Astrocyte (in vitro differentiated cells and primary cell): ENCODE measurements at regions not wholly inside any gene's neighbourhood (a gene's known extent, or its start where the extent isn't known, plus 50 kb on each side); places are given as distances from the start of the nearest gene placed in this dataset.

Source experiments
- DNase-seq: peaks from one replicate; pipeline ENCODE4 v3.0.0-alpha.2; 2010; ENCODE audit warnings: low read depth
- FAIRE-seq: peaks from 2 replicates; lab custom pipeline; 2011; peaks lifted over from hg19 to GRCh38; lab: Jason Lieb, UNC
- H2AFZ ChIP-seq: 2 replicates; pipeline ENCODE4 v1.6.0; 2012; ENCODE audit warnings: low read depth, low read length, inconsistent platforms
- H3K27ac ChIP-seq: 2 replicates; pipeline ENCODE4 v1.5.1; 2011; ENCODE audit warnings: low read depth, low read length, inconsistent platforms
- H3K27me3 ChIP-seq: 2 replicates; pipeline ENCODE4 v1.6.0; 2011; ENCODE audit warnings: low read length, inconsistent platforms; ENCODE audit not compliant: insufficient read depth
- H3K36me3 ChIP-seq: 2 replicates; pipeline ENCODE4 v1.5.1; 2011; ENCODE audit warnings: low read length, inconsistent platforms; ENCODE audit not compliant: insufficient read depth
- H3K4me1 ChIP-seq: 2 replicates; pipeline ENCODE4 v1.5.1; 2011; ENCODE audit warnings: low read length, inconsistent platforms; ENCODE audit not compliant: insufficient read depth
- H3K4me2 ChIP-seq: 2 replicates; pipeline ENCODE4 v1.6.0; 2012; ENCODE audit warnings: low read length, inconsistent platforms
- H3K4me3 ChIP-seq: 2 replicates; pipeline ENCODE4 v1.5.1; 2011; ENCODE audit warnings: low read depth, mild to moderate bottlenecking, low read length, inconsistent platforms; ENCODE audit not compliant: insufficient read depth
- H3K79me2 ChIP-seq: 2 replicates; pipeline ENCODE4 v1.6.0; 2012; ENCODE audit warnings: mild to moderate bottlenecking, low read length, inconsistent platforms; ENCODE audit not compliant: insufficient read depth
- H3K9ac ChIP-seq: 2 replicates; pipeline ENCODE4 v1.6.0; 2012; ENCODE audit warnings: mild to moderate bottlenecking, low read length, inconsistent platforms
- H3K9me3 ChIP-seq: 2 replicates; pipeline ENCODE4 v1.5.1; 2012; ENCODE audit warnings: low read depth, mild to moderate bottlenecking, low read length, inconsistent platforms; ENCODE audit not compliant: insufficient read depth
- H4K20me1 ChIP-seq: 2 replicates; pipeline ENCODE4 v1.6.0; 2012; ENCODE audit warnings: low read length, inconsistent platforms; ENCODE audit not compliant: insufficient read depth
- H3K27ac Mint-ChIP-seq: one replicate; pipeline ENCODE4 v1.8.0; 2021; ENCODE audit warnings: mild to moderate bottlenecking, mixed read lengths; ENCODE audit not compliant: unreplicated experiment
- H3K27me3 Mint-ChIP-seq: one replicate; pipeline ENCODE4 v1.8.0; 2021; ENCODE audit warnings: low read depth, mixed read lengths; ENCODE audit not compliant: unreplicated experiment
- H3K36me3 Mint-ChIP-seq: one replicate; pipeline ENCODE4 v1.8.0; 2021; ENCODE audit warnings: low read depth, mixed read lengths; ENCODE audit not compliant: unreplicated experiment
- H3K4me1 Mint-ChIP-seq: one replicate; pipeline ENCODE4 v1.8.0; 2021; ENCODE audit warnings: low read depth, mixed read lengths; ENCODE audit not compliant: unreplicated experiment
- H3K4me3 Mint-ChIP-seq: one replicate; pipeline ENCODE4 v1.8.0; 2021; ENCODE audit warnings: mild to moderate bottlenecking, moderate library complexity, mixed read lengths; ENCODE audit not compliant: unreplicated experiment
- H3K9me3 Mint-ChIP-seq: one replicate; pipeline ENCODE4 v1.8.0; 2021; ENCODE audit warnings: mild to moderate bottlenecking, mixed read lengths; ENCODE audit not compliant: unreplicated experiment
- EZH2 ChIP-seq: IDR thresholded peaks from 2 replicates; pipeline ENCODE4 v1.6.1; 2012; ENCODE audit warnings: mild to moderate bottlenecking, low read length, inconsistent platforms; ENCODE audit not compliant: insufficient read depth
- TF ChIP-seq, protein P1 (sequence below): IDR thresholded peaks from 2 replicates; pipeline ENCODE4 v1.5.1; 2011; ENCODE audit warnings: low read depth, mild to moderate bottlenecking, inconsistent platforms, low read length, moderate library complexity; ENCODE audit not compliant: insufficient read depth

DNA sequence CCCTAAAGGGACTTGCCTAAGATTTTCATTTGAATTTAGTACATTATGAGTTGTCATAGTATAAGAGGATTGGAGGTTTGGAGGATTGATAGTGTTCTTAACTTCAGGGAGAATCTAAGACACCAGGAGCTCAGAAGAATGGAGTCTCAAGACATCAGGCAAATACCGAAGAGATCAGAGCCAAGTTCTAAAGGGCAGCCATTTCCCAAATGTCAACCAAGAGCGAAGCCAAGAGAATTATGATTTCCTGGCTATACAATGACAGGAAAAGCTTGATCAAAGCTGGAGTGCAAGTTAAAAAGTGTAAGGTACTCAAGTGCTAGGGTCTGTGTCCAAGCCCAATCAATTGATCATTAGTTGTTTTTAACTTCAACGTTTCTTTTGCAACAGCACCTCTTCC is 283.0 kb upstream of the FN1 start:
- DNase-seq, result no peak
- Histone ChIP-seq H3K27ac (no peak overlapping the region), H3K4me2 (no peak overlapping the region), H3K4me1 (peaks cover 12% of the 10 kb centered on the region), H3K27me3 (no peaks in the 10 kb centered on the region), H3K4me3 (no peak overlapping the region), H3K36me3 (no peaks in the 10 kb centered on the region), H2AFZ (no peak overlapping the region), H4K20me1 (no peaks in the 10 kb centered on the region), H3K9me3 (no peaks in the 10 kb centered on the region), H3K79me2 (no peaks in the 10 kb centered on the region), H3K9ac (no peak overlapping the region)
- Mint-ChIP-seq H3K4me3 (peak overlapping the region; percentile 89), H3K27me3 (no peaks in the 10 kb centered on the region), H3K4me1 (peaks cover 36% of the 10 kb centered on the region), H3K36me3 (peaks cover 19% of the 10 kb centered on the region), H3K9me3 (no peaks in the 10 kb centered on the region), H3K27ac (peak overlapping the region; percentile 95)
- no peak for FAIRE-seq
- TF ChIP-seq, protein P1, sequence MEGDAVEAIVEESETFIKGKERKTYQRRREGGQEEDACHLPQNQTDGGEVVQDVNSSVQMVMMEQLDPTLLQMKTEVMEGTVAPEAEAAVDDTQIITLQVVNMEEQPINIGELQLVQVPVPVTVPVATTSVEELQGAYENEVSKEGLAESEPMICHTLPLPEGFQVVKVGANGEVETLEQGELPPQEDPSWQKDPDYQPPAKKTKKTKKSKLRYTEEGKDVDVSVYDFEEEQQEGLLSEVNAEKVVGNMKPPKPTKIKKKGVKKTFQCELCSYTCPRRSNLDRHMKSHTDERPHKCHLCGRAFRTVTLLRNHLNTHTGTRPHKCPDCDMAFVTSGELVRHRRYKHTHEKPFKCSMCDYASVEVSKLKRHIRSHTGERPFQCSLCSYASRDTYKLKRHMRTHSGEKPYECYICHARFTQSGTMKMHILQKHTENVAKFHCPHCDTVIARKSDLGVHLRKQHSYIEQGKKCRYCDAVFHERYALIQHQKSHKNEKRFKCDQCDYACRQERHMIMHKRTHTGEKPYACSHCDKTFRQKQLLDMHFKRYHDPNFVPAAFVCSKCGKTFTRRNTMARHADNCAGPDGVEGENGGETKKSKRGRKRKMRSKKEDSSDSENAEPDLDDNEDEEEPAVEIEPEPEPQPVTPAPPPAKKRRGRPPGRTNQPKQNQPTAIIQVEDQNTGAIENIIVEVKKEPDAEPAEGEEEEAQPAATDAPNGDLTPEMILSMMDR, result no peak
- TF ChIP-seq EZH2, result no peak

DNA sequence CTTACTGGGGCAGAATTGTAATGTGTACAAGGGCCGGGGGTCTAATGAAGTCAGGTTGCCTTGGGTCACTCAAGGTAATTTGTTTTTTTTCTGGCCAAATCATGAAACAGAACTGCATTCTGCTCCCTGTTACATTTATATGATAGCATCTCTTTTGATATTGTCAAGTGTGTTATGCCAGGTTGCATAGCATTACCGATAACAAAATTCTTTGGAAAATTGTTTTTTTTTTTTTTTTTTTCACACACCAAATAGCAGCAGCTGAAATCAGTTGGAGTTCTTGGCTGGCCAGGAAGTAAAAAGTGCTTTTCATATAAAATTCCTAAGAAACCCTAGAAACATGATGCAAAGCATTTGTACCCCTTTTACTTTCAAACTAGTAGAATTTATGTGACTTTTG is 282.6 kb upstream of the FN1 start:
- peaks cover 19% of the 10 kb centered on the region for H3K36me3 Mint-ChIP-seq

More for the DNA sequence above, 282.6 kb upstream of the FN1 start:
- Histone ChIP-seq H3K9me3 (no peaks in the 10 kb centered on the region), H3K36me3 (no peaks in the 10 kb centered on the region), H3K4me3 (no peak overlapping the region), H3K9ac (peak overlapping the region; percentile 44), H4K20me1 (no peaks in the 10 kb centered on the region), H3K27me3 (no peaks in the 10 kb centered on the region), H3K79me2 (no peaks in the 10 kb centered on the region), H2AFZ (no peak overlapping the region), H3K27ac (peak overlapping the region; percentile 6), H3K4me1 (peaks cover 12% of the 10 kb centered on the region), H3K4me2 (peak overlapping the region; percentile 40)
- peaks cover 40% of the 10 kb centered on the region for H3K4me1 Mint-ChIP-seq
- FAIRE-seq, result no peak
- no peak for DNase-seq
- peak overlapping the region; percentile 89 for H3K4me3 Mint-ChIP-seq
- H3K9me3 Mint-ChIP-seq, result no peaks in the 10 kb centered on the region
- no peaks in the 10 kb centered on the region for H3K27me3 Mint-ChIP-seq
- TF ChIP-seq, protein P1, result no peak
- TF ChIP-seq EZH2, result no peak
- peak overlapping the region; percentile 95 for H3K27ac Mint-ChIP-seq
